IMR-90 (cell line): ENCODE measurements at regions not wholly inside any gene's neighbourhood (a gene's known extent, or its start where the extent isn't known, plus 50 kb on each side); places are given as distances from the start of the nearest gene placed in this dataset.

Experiments used
- ATAC-seq: fragments of 200-7000 bp; cut with Tn5 transposase; 2 replicates; pipeline ENCODE4 v1.9.1; 2020; ENCODE audit warnings: low read depth, mild to moderate bottlenecking, moderate library complexity
- BruUV-seq: library from RNA; stranded (reverse); fragments of 400-500 nt; replicated peaks from 2 replicates; lab custom pipeline; 2021; lab: Mats Ljungman, UMichigan
- CTCF ChIA-PET: fragments of 300-600 bp; formaldehyde crosslinking; extraction: SDS; loops from one replicate; lab custom pipeline; 2021; ENCODE audit warnings: antibody characterized with exemption; lab: Yijun Ruan, JAX
- POLR2A ChIA-PET: fragments of 300-600 bp; sonication (Branson Sonifier 250); formaldehyde crosslinking; loops from one replicate; lab custom pipeline; 2022; ENCODE audit warnings: antibody characterized with exemption; ENCODE audit not compliant: unreplicated experiment; lab: Charles Lee
- DNase-seq: peaks from one replicate; pipeline ENCODE4 v3.0.0; 2013
- H2AFZ ChIP-seq: replicated peaks from 2 replicates; pipeline ENCODE3; 2013; ENCODE audit warnings: low read length, mild to moderate bottlenecking; ENCODE audit not compliant: poor library complexity
- H2AK5ac ChIP-seq: 2 replicates; pipeline ENCODE4 v1.6.1; 2013; ENCODE audit warnings: low read depth, low read length, inconsistent platforms
- H2AK9ac ChIP-seq: replicated peaks from 2 replicates; pipeline ENCODE3; 2013; ENCODE audit warnings: mild to moderate bottlenecking, low read depth, low read length, moderate library complexity; ENCODE audit not compliant: poor library complexity
- H2BK120ac ChIP-seq: 2 replicates; pipeline ENCODE4 v1.6.1; 2013; ENCODE audit warnings: low read depth, low read length, inconsistent platforms
- H2BK15ac ChIP-seq: 3 replicates; pipeline ENCODE4 v1.6.1; 2013; ENCODE audit warnings: low read depth, low read length, inconsistent platforms
- H2BK20ac ChIP-seq: 2 replicates; pipeline ENCODE4 v1.6.1; 2013; ENCODE audit warnings: low read depth, mild to moderate bottlenecking, inconsistent platforms, low read length, moderate library complexity
- H2BK5ac ChIP-seq: 2 replicates; pipeline ENCODE4 v1.6.1; 2013; ENCODE audit warnings: mild to moderate bottlenecking, low read depth, low read length, inconsistent platforms; ENCODE audit not compliant: poor library complexity, severe bottlenecking
- H3K14ac ChIP-seq: replicated peaks from 2 replicates; pipeline ENCODE4 v1.6.1; 2013; ENCODE audit warnings: low read depth, low read length, inconsistent platforms
- H3K18ac ChIP-seq: 2 replicates; pipeline ENCODE4 v1.6.1; 2013; ENCODE audit warnings: low read depth, low read length, control low read depth
- H3K23ac ChIP-seq: 2 replicates; pipeline ENCODE4 v1.6.1; 2013; ENCODE audit warnings: low read depth, low read length, inconsistent platforms
- H3K27ac ChIP-seq: 2 replicates; pipeline ENCODE4 v1.5.1; 2013; ENCODE audit warnings: mild to moderate bottlenecking, control low read depth, low read length; ENCODE audit not compliant: insufficient read depth
- H3K27me3 ChIP-seq: 2 replicates; pipeline ENCODE4 v1.6.1; 2013; ENCODE audit warnings: low read length; ENCODE audit not compliant: control insufficient read depth, insufficient read depth
- H3K36me3 ChIP-seq: 2 replicates; pipeline ENCODE4 v1.6.1; 2013; ENCODE audit warnings: low read length, mixed read lengths; ENCODE audit not compliant: control insufficient read depth, insufficient read depth
- H3K4ac ChIP-seq: 2 replicates; pipeline ENCODE4 v1.6.1; 2013; ENCODE audit warnings: low read depth, low read length, inconsistent platforms
- H3K4me1 ChIP-seq: 2 replicates; pipeline ENCODE4 v1.6.1; 2013; ENCODE audit warnings: low read length, mixed read lengths; ENCODE audit not compliant: control insufficient read depth, insufficient read depth
- H3K4me2 ChIP-seq: 2 replicates; pipeline ENCODE4 v1.6.1; 2013; ENCODE audit warnings: low read depth, mild to moderate bottlenecking, control low read depth, low read length, moderate library complexity
- H3K4me3 ChIP-seq: 2 replicates; pipeline ENCODE4 v1.5.1; 2013; ENCODE audit warnings: low read depth, mild to moderate bottlenecking, control low read depth, low read length, moderate library complexity; ENCODE audit not compliant: insufficient read depth
- H3K56ac ChIP-seq: 2 replicates; pipeline ENCODE4 v1.6.1; 2013; ENCODE audit warnings: low read length, inconsistent platforms; ENCODE audit not compliant: insufficient read depth; ENCODE audit errors: extremely low read depth
- H3K79me1 ChIP-seq, 2 experiments: 2 replicates each; pipeline ENCODE4 v1.6.1; 2013; ENCODE audit warnings: low read length in 2 of 2, inconsistent platforms in 1 of 2, low read depth in 1 of 2
- H3K9ac ChIP-seq: 2 replicates; pipeline ENCODE4 v1.6.1; 2013; ENCODE audit warnings: low read depth, low read length, control low read depth
- H3K9me1 ChIP-seq: 2 replicates; pipeline ENCODE4 v1.6.1; 2013; ENCODE audit warnings: low read length, inconsistent platforms; ENCODE audit not compliant: insufficient read depth
- H3K9me3 ChIP-seq: 2 replicates; pipeline ENCODE4 v1.6.1; 2013; ENCODE audit warnings: low read length; ENCODE audit not compliant: control insufficient read depth, insufficient read depth
- H4K20me1 ChIP-seq: 2 replicates; pipeline ENCODE4 v1.6.1; 2013; ENCODE audit warnings: low read length, inconsistent platforms; ENCODE audit not compliant: insufficient read depth
- H4K5ac ChIP-seq: 2 replicates; pipeline ENCODE4 v1.6.1; 2013; ENCODE audit warnings: mild to moderate bottlenecking, low read depth, low read length, control low read depth
- H4K8ac ChIP-seq, 2 experiments: 2 replicates each; pipeline ENCODE4 v1.6.1; 2013; ENCODE audit warnings: low read depth in 2 of 2, low read length in 2 of 2, control low read depth in 1 of 2, inconsistent platforms in 1 of 2
- H4K91ac ChIP-seq: 2 replicates; pipeline ENCODE4 v1.6.1; 2013; ENCODE audit warnings: low read depth, low read length, inconsistent platforms; ENCODE audit not compliant: insufficient read depth
- CEBPB ChIP-seq: IDR thresholded peaks from 2 replicates; pipeline ENCODE4 v1.6.1; 2012; ENCODE audit warnings: low read depth, low read length, improper control_type of control experiment
- MAFK ChIP-seq: IDR thresholded peaks from 2 replicates; pipeline ENCODE4 v1.6.1; 2012; ENCODE audit warnings: low read depth, low read length, improper control_type of control experiment
- MXI1 ChIP-seq: IDR thresholded peaks from 2 replicates; pipeline ENCODE4 v1.6.1; 2012; ENCODE audit warnings: low read depth, mild to moderate bottlenecking, low read length, moderate library complexity, borderline replicate concordance
- POLR2A ChIP-seq: IDR thresholded peaks from 2 replicates; pipeline ENCODE4 v1.6.1; 2012; ENCODE audit warnings: mild to moderate bottlenecking, low read depth, low read length
- RAD21 ChIP-seq: IDR thresholded peaks from 2 replicates; pipeline ENCODE4 v1.6.1; 2012; ENCODE audit warnings: low read length, improper control_type of control experiment
- WGBS, 2 experiments: methylation state at CpG; one replicate each; pipeline versions ENCODE4 v1.1.5 to v1.1.7; 2013; ENCODE audit warnings: missing lambda C conversion rate in 2 of 2; ENCODE audit not compliant: insufficient read length in 1 of 2; ENCODE audit errors: extremely low coverage in 2 of 2; 5-methylcytosine and 5-hydroxymethylcytosine counted together
- dilution Hi-C: fragments of 300-500 bp; cut with HindIII; formaldehyde crosslinking; loops from one replicate; pipeline ENCODE4 v1.14.3; 2018; ENCODE audit warnings: low sequenced_read_pairs; ENCODE audit not compliant: unreplicated experiment
- in situ Hi-C: fragments of 300-500 bp; cut with MboI; formaldehyde crosslinking; loops from 3 replicates; pipeline ENCODE4 v1.14.3; 2019; ENCODE audit warnings: low sequenced_read_pairs, inconsistent platforms, mixed read lengths
- intact Hi-C: fragments of 100-400 bp; cut with micrococcal nuclease; formaldehyde crosslinking; loops from 2 replicates; pipeline ENCODE4 v1.10.0; 2022
- TF ChIP-seq, protein P1 (sequence below): fragments of 150-350 bp; IDR thresholded peaks from 2 replicates; pipeline ENCODE4 v1.6.1; 2017; ENCODE audit warnings: mild to moderate bottlenecking, antibody characterized with exemption, low read length, low read depth

- H3K4me2 ChIP-seq, result no peak overlapping the region
- no peak overlapping the region for H2AFZ ChIP-seq
- CTCF ChIA-PET, result no interaction called here
- intact Hi-C loops, result no loop called here
- no peaks in the 10 kb centered on the region for H3K27me3 ChIP-seq
- H3K27ac ChIP-seq, result no peak overlapping the region
- H3K9me1 ChIP-seq, result no peaks in the 10 kb centered on the region
- dilution Hi-C loops, result no loop called here
- no peak overlapping the region for H2BK120ac ChIP-seq
- H3K56ac ChIP-seq, result no peak overlapping the region
- H2BK5ac ChIP-seq, result no peak overlapping the region
- no peaks in the 10 kb centered on the region for H3K36me3 ChIP-seq
- no CpG with 5 or more reads among the region's 1 CpG for WGBS, 2 experiments
- H3K14ac ChIP-seq, result no peak overlapping the region
- POLR2A ChIA-PET, result no interaction called here
- no peak overlapping the region for H4K91ac ChIP-seq
- H2AK5ac ChIP-seq, result no peak overlapping the region
- H2BK15ac ChIP-seq, result no peak overlapping the region
- H3K9me3 ChIP-seq, result peaks cover 9% of the 10 kb centered on the region
- H3K23ac ChIP-seq, result no peak overlapping the region
- no peaks in the 10 kb centered on the region for H3K4me1 ChIP-seq
- no peak overlapping the region for H3K4ac ChIP-seq
- no peak overlapping the region for H3K4me3 ChIP-seq
- no peak overlapping the region for H2AK9ac ChIP-seq
- H3K79me1 ChIP-seq, result no peaks in the 10 kb centered on the region
- no peaks in the 10 kb centered on the region for H4K20me1 ChIP-seq
- DNase-seq, result no peak
- BruUV-seq, result no TSS peak
- in situ Hi-C loops, result no loop called here
- H4K8ac ChIP-seq, result no peak overlapping the region
- no peak overlapping the region for H3K9ac ChIP-seq
- H3K18ac ChIP-seq, result no peak overlapping the region
- H4K5ac ChIP-seq, result no peak overlapping the region
- no peak overlapping the region for H2BK20ac ChIP-seq
- 0 out of 2 replicates have a peak, but pooled peaks have one; percentile 9 for TF ChIP-seq CEBPB
- no peak for TF ChIP-seq POLR2A
- TF ChIP-seq RAD21, result no peak
- TF ChIP-seq MXI1, result no peak
- TF ChIP-seq, protein P1, sequence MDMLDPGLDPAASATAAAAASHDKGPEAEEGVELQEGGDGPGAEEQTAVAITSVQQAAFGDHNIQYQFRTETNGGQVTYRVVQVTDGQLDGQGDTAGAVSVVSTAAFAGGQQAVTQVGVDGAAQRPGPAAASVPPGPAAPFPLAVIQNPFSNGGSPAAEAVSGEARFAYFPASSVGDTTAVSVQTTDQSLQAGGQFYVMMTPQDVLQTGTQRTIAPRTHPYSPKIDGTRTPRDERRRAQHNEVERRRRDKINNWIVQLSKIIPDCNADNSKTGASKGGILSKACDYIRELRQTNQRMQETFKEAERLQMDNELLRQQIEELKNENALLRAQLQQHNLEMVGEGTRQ, result no peak
- no peak for TF ChIP-seq MAFK
- ATAC-seq, result no peak
Measured at GRCh38 chr6:94163877-94164276, 744.5 kb upstream of the EPHA7 start.
